CD4-positive, alpha-beta T cell (primary cell): ENCODE measurements at regions not wholly inside any gene's neighbourhood (a gene's known extent, or its start where the extent isn't known, plus 50 kb on each side); places are given as distances from the start of the nearest gene placed in this dataset.
A peak's percentile ranks its signal among the peaks of the same experiment; 100 is the strongest.

Experiments
- ATAC-seq: fragments of 200-7000 bp; cut with Tn5 transposase; one replicate; pipeline ENCODE4 v1.10.0; 2022; ENCODE audit warnings: mild to moderate bottlenecking; ENCODE audit not compliant: poor library complexity
- CTCF ChIA-PET: fragments of 350-600 bp; sonication (Branson Sonifier 250); formaldehyde crosslinking; loops from one replicate; lab custom pipeline; 2021; ENCODE audit warnings: antibody characterized with exemption, inconsistent platforms; lab: Charles Lee
- POLR2A ChIA-PET: fragments of 350-600 bp; sonication (Branson Sonifier 250); formaldehyde crosslinking; loops from one replicate; lab custom pipeline; 2021; ENCODE audit warnings: antibody characterized with exemption, inconsistent platforms; lab: Charles Lee
- DNase-seq, 14 experiments: peaks; one replicate each; pipeline ENCODE4 v3.0.0-alpha.2; 2013 to 2020; ENCODE audit warnings: mixed read lengths in 2 of 14
- H3K27ac ChIP-seq, 2 donors: one replicate each; pipeline versions ENCODE4 v1.5.1 to v1.7.0; 2013; ENCODE audit warnings: low read length in 2 of 2, low read depth in 1 of 2, mild to moderate bottlenecking in 1 of 2
- H3K27me3 ChIP-seq, 2 experiments: 1 replicate in 1 of 2; 2 replicates in 1 of 2; pipeline versions ENCODE4 v1.6.1 to v1.7.0; 2013; ENCODE audit warnings: low read length in 2 of 2, control low read depth in 1 of 2, mild to moderate bottlenecking in 1 of 2, moderate library complexity in 1 of 2; ENCODE audit not compliant: insufficient read depth in 2 of 2, control insufficient read depth in 1 of 2
- H3K36me3 ChIP-seq: one replicate; pipeline ENCODE4 v1.6.1; 2013; ENCODE audit warnings: low read length, control low read depth; ENCODE audit not compliant: insufficient read depth
- H3K4me1 ChIP-seq: one replicate; pipeline ENCODE4 v1.6.1; 2013; ENCODE audit warnings: low read length, control low read depth; ENCODE audit not compliant: insufficient read depth
- H3K4me3 ChIP-seq: one replicate; pipeline ENCODE4 v1.5.1; 2013; ENCODE audit warnings: mild to moderate bottlenecking, low read length, moderate library complexity
- H3K9me3 ChIP-seq, 2 experiments: 1 replicate in 1 of 2; 2 replicates in 1 of 2; pipeline versions ENCODE4 v1.6.1 to v1.7.0; 2013; ENCODE audit warnings: low read length in 2 of 2, mild to moderate bottlenecking in 2 of 2, control low read depth in 1 of 2, moderate library complexity in 1 of 2; ENCODE audit not compliant: control insufficient read depth in 1 of 2, insufficient read depth in 1 of 2
- H3K27ac Mint-ChIP-seq: one replicate; pipeline ENCODE4 v1.8.0; 2020; ENCODE audit warnings: mixed read lengths
- H3K27me3 Mint-ChIP-seq: one replicate; pipeline ENCODE4 v1.8.0; 2021; ENCODE audit warnings: mixed read lengths
- H3K36me3 Mint-ChIP-seq: one replicate; pipeline ENCODE4 v1.8.0; 2021; ENCODE audit warnings: low read depth, mixed read lengths
- H3K4me1 Mint-ChIP-seq: one replicate; pipeline ENCODE4 v1.8.0; 2021; ENCODE audit warnings: low read depth, mixed read lengths
- H3K4me3 Mint-ChIP-seq: one replicate; pipeline ENCODE4 v1.8.0; 2020; ENCODE audit warnings: mild to moderate bottlenecking, mixed read lengths
- H3K9me3 Mint-ChIP-seq: one replicate; pipeline ENCODE4 v1.8.0; 2020; ENCODE audit warnings: mixed read lengths
- intact Hi-C, 2 experiments: fragments of 100-400 bp; cut with DNase I in 1 of 2; cut with micrococcal nuclease in 1 of 2; formaldehyde crosslinking; loops; one replicate each; pipeline versions ENCODE4 v1.15.1 to v1.9.0; 2023 to 2025; cut with DNase I, micrococcal nuclease
- TF ChIP-seq, protein P1 (sequence below): fragments of 200-600 bp; IDR thresholded peaks from one replicate; pipeline ENCODE4 v1.8.0; 2022; ENCODE audit warnings: antibody characterized with exemption, mild to moderate bottlenecking

DNA sequence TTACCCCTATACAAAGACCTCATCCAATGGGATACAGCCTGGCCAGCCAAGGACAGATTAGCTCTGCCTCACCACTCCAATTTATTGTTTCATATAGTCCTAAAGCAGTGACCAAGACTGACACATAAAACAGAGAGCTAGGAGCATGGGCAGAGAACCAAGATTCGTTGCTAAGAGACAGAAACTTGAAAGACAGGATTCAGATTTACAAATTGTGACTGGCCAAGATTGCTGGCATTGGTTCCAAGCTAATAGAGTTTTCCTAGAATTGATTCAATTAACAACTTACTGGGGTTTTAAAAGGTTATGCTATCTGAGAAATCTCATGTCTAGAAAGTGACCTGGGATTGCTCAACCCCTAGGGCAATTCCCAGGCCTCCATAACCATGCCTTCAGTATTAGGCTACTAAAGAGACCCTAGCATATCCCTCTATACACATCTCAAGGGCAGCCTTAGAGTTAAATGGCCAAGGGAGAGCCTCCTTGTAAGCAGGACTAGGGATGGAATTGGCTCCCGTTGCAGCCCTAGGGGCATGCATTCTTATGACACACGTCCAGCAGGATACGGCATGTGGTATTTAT lies 75.6 kb downstream of the ICOS start:
- H3K36me3 Mint-ChIP-seq = no peaks in the 10 kb centered on the region
- no peak for ATAC-seq
- CTCF ChIA-PET = interaction anchor here (1.5 kb wide), 1 partner anchor 13 kb away, joined by 3 read pairs; no protein-coding TSS in a partner anchor
- no peaks in the 10 kb centered on the region for H3K27me3 Mint-ChIP-seq
- H3K36me3 ChIP-seq = no peaks in the 10 kb centered on the region
- H3K9me3 Mint-ChIP-seq = no peaks in the 10 kb centered on the region
- H3K27ac Mint-ChIP-seq = no peak overlapping the region
- H3K27me3 ChIP-seq = no peaks in the 10 kb centered on the region
- no peak for DNase-seq
- TF ChIP-seq, protein P1, sequence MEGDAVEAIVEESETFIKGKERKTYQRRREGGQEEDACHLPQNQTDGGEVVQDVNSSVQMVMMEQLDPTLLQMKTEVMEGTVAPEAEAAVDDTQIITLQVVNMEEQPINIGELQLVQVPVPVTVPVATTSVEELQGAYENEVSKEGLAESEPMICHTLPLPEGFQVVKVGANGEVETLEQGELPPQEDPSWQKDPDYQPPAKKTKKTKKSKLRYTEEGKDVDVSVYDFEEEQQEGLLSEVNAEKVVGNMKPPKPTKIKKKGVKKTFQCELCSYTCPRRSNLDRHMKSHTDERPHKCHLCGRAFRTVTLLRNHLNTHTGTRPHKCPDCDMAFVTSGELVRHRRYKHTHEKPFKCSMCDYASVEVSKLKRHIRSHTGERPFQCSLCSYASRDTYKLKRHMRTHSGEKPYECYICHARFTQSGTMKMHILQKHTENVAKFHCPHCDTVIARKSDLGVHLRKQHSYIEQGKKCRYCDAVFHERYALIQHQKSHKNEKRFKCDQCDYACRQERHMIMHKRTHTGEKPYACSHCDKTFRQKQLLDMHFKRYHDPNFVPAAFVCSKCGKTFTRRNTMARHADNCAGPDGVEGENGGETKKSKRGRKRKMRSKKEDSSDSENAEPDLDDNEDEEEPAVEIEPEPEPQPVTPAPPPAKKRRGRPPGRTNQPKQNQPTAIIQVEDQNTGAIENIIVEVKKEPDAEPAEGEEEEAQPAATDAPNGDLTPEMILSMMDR = no peak
- H3K4me3 Mint-ChIP-seq = no peak overlapping the region
- H3K27ac ChIP-seq = no peak overlapping the region
- intact Hi-C loops = no loop called here
- no peaks in the 10 kb centered on the region for H3K9me3 ChIP-seq
- no peak overlapping the region for H3K4me3 ChIP-seq
- H3K4me1 ChIP-seq = peaks cover 4% of the 10 kb centered on the region
- POLR2A ChIA-PET = interaction anchor here (0.6 kb wide), 1 partner anchor 32 kb away, joined by 4 read pairs; no protein-coding TSS in a partner anchor
- peaks cover 45% of the 10 kb centered on the region for H3K4me1 Mint-ChIP-seq

DNA sequence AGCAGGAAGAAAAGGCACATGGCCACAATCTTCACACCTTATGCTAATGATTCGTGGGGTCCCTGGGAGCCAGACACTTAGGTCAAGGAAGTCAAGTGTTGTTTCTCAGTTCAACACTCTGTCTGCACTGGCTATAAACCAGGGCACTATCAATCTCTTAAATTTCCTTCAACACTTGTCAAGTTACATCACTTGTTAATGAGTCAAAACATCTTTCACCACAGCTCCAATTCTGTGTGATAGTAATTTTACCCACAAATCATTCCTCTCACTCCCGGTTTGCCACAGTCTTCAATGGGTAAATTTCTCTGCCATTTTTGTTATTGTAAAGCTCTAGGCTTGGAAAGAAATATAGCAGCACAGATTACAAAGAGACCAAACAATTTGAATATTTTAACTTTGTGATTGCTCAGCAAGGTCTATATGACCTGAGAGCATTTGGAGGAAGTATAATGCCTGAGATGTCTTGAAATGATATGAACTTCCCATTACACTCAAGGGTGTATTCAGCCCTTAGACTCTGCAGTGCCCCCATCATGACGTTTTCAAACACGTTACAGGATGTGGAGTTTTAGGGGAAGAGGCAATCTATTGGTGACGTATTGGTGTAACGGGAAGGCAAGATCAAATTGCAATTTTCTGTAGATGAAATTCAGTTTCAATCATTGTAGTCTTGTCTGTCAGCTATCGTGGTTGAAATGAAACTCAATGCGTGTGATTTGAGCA lies 78.7 kb downstream of the ICOS start:
- ATAC-seq = peak; percentile 84
- Histone ChIP-seq H3K4me1 (peaks cover 4% of the 10 kb centered on the region), H3K36me3 (no peaks in the 10 kb centered on the region), H3K4me3 (no peak overlapping the region), H3K27me3 (no peaks in the 10 kb centered on the region), H3K9me3 (no peaks in the 10 kb centered on the region), H3K27ac (no peak overlapping the region)
- intact Hi-C loops = loop anchor here in 1 of 2 experiments (1.0 kb wide), 1 partner anchor 64 kb away; no protein-coding TSS in a partner anchor
- no peaks in the 10 kb centered on the region for H3K27me3 Mint-ChIP-seq
- H3K27ac Mint-ChIP-seq = peak overlapping the region; percentile 51
- CTCF ChIA-PET = interaction anchor here (1.3 kb wide), 1 partner anchor 15 kb away, joined by 3 read pairs; no protein-coding TSS in a partner anchor
- POLR2A ChIA-PET = interaction anchor here (0.9 to 1.6 kb wide), 3 partner anchors 15 to 26 kb away, joined by 3 read pairs; no protein-coding TSS in a partner anchor
- H3K4me1 Mint-ChIP-seq = peaks cover 26% of the 10 kb centered on the region
- H3K36me3 Mint-ChIP-seq = no peaks in the 10 kb centered on the region
- H3K4me3 Mint-ChIP-seq = no peak overlapping the region
- peak in 4 of 14 experiments; percentile 49 to 74 (median 67) for DNase-seq
- H3K9me3 Mint-ChIP-seq = no peaks in the 10 kb centered on the region
- TF ChIP-seq, protein P1 = no peak

DNA sequence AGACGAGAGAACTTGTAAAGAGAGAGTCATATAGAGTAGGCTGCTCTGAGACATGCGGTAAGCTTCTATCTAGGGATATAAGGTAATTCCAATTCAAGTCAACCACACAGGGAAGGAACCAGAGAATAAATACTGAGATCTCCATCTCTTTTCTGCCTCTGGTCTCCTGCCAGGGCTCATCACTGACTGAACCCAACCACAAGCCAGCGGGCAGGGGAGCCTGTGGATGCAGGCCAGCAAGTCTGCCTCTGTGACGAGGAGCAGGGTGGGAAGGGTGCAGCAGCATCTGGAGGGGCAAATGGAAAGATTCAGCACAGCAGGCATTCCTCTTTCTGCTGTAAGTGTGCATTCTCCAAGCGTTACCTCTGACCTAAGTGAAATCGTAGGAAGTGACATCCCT lies 82.2 kb downstream of the ICOS start:
- DNase-seq = no peak
- Mint-ChIP-seq H3K36me3 (no peaks in the 10 kb centered on the region), H3K27ac (no peak overlapping the region), H3K27me3 (no peaks in the 10 kb centered on the region), H3K4me1 (peaks cover 38% of the 10 kb centered on the region), H3K4me3 (no peak overlapping the region), H3K9me3 (no peaks in the 10 kb centered on the region)
- H3K4me3 ChIP-seq = no peak overlapping the region
- ChIA-PET POLR2A (no interaction called here), CTCF (no interaction called here)
- H3K9me3 ChIP-seq = no peaks in the 10 kb centered on the region
- intact Hi-C loops = no loop called here
- no peak overlapping the region for H3K27ac ChIP-seq
- H3K4me1 ChIP-seq = peaks cover 6% of the 10 kb centered on the region
- H3K27me3 ChIP-seq = no peaks in the 10 kb centered on the region
- H3K36me3 ChIP-seq = no peaks in the 10 kb centered on the region
- no peak for ATAC-seq
- TF ChIP-seq, protein P1 = no peak
